H1 (cell line): ENCODE measurements at regions not wholly inside any gene's neighbourhood (a gene's known extent, or its start where the extent isn't known, plus 50 kb on each side); places are given as distances from the start of the nearest gene placed in this dataset.

Experiments
- CTCF ChIA-PET: fragments of 300-600 bp; sonication (Branson Sonifier 250); formaldehyde crosslinking; loops from one replicate; lab custom pipeline; 2021; ENCODE audit not compliant: partially characterized antibody; lab: Charles Lee
- POLR2A ChIA-PET: fragments of 300-600 bp; sonication (Branson Sonifier 250); formaldehyde crosslinking; loops from one replicate; lab custom pipeline; 2021; ENCODE audit warnings: inconsistent platforms; ENCODE audit not compliant: partially characterized antibody; lab: Charles Lee
- DNase-seq, 2 experiments: peaks; one replicate each; pipeline versions ENCODE4 v3.0.0 to v3.0.0-alpha.2; 2010 to 2022; ENCODE audit warnings: low spot score in 2 of 2, low read depth in 1 of 2, mixed read lengths in 1 of 2
- FAIRE-seq: peaks from 2 replicates; lab custom pipeline; 2011; peaks lifted over from hg19 to GRCh38; lab: Jason Lieb, UNC
- H2AFZ ChIP-seq: 2 replicates; pipeline ENCODE4 v1.8.1; 2012; ENCODE audit warnings: low read length, inconsistent platforms
- H2AK5ac ChIP-seq: 2 replicates; pipeline ENCODE4 v1.6.1; 2013; ENCODE audit warnings: low read depth, low read length
- H2BK120ac ChIP-seq: replicated peaks from 2 replicates; pipeline ENCODE3; 2013; ENCODE audit warnings: low read depth, low read length, inconsistent platforms
- H2BK12ac ChIP-seq: 2 replicates; pipeline ENCODE4 v1.6.1; 2013; ENCODE audit warnings: low read depth, low read length
- H2BK15ac ChIP-seq: 2 replicates; pipeline ENCODE4 v1.6.1; 2013; ENCODE audit warnings: low read length
- H2BK20ac ChIP-seq: 2 replicates; pipeline ENCODE4 v1.6.1; 2013; ENCODE audit warnings: low read length
- H2BK5ac ChIP-seq: 2 replicates; pipeline ENCODE4 v1.6.1; 2013; ENCODE audit warnings: low read depth, low read length
- H3K14ac ChIP-seq: 2 replicates; pipeline ENCODE4 v1.6.1; 2013; ENCODE audit warnings: inconsistent platforms; ENCODE audit not compliant: insufficient read length
- H3K18ac ChIP-seq: 2 replicates; pipeline ENCODE4 v1.6.1; 2013; ENCODE audit warnings: low read length; ENCODE audit errors: extremely low read depth
- H3K23ac ChIP-seq: 2 replicates; pipeline ENCODE4 v1.6.1; 2013; ENCODE audit warnings: inconsistent platforms; ENCODE audit not compliant: insufficient read length
- H3K23me2 ChIP-seq: 2 replicates; pipeline ENCODE4 v1.6.1; 2013; ENCODE audit warnings: low read depth, low read length
- H3K27ac ChIP-seq: 2 replicates; pipeline ENCODE4 v1.6.1; 2011; ENCODE audit warnings: low read depth, low read length, inconsistent platforms
- H3K27me3 ChIP-seq, 4 experiments: replicated peaks in 1 of 4; 1 replicate in 1 of 4; 2 replicates in 3 of 4; pipeline versions ENCODE4 v1.6.1 to v1.8.1; 2011 to 2013; ENCODE audit warnings: low read length in 3 of 4, mild to moderate bottlenecking in 3 of 4, inconsistent platforms in 2 of 4, mixed read lengths in 2 of 4, moderate library complexity in 1 of 4; ENCODE audit not compliant: control insufficient read depth in 3 of 4, insufficient read depth in 3 of 4; ENCODE audit errors: extremely low read depth in 1 of 4
- H3K36me3 ChIP-seq, 4 experiments: 2 replicates each; pipeline versions ENCODE4 v1.6.1 to v1.8.1; 2011 to 2013; ENCODE audit warnings: mild to moderate bottlenecking in 4 of 4, low read length in 3 of 4, moderate library complexity in 2 of 4, control low read depth in 1 of 4, inconsistent platforms in 1 of 4; ENCODE audit not compliant: insufficient read depth in 4 of 4, control insufficient read depth in 2 of 4
- H3K4ac ChIP-seq: replicated peaks from 2 replicates; pipeline ENCODE3; 2013; ENCODE audit warnings: low read length, low read depth, mixed read lengths, inconsistent platforms; ENCODE audit not compliant: insufficient read length
- H3K4me1 ChIP-seq, 4 experiments: replicated peaks in 1 of 4; 1 replicate in 1 of 4; 2 replicates in 3 of 4; pipeline versions ENCODE4 v1.6.1 to v1.8.1; 2011 to 2013; ENCODE audit warnings: low read length in 3 of 4, inconsistent platforms in 2 of 4, mixed read lengths in 1 of 4; ENCODE audit not compliant: insufficient read depth in 4 of 4, control insufficient read depth in 3 of 4
- H3K4me2 ChIP-seq, 2 experiments: 2 replicates each; pipeline versions ENCODE4 v1.6.1 to v1.8.1; 2011 to 2013; ENCODE audit warnings: low read depth in 2 of 2, low read length in 2 of 2, control low read depth in 1 of 2, inconsistent platforms in 1 of 2, mild to moderate bottlenecking in 1 of 2; ENCODE audit not compliant: insufficient read depth in 1 of 2
- H3K4me3 ChIP-seq, 4 experiments: fragments of 200-600, 300-600 bp in 1 of 4; sonication (generic), shearing (Covaris generic), sonication (Bioruptor Twin) in 1 of 4; 2 replicates each; pipeline versions ENCODE4 v1.5.1 to v1.8.1; 2011 to 2016; ENCODE audit warnings: low read length in 4 of 4, low read depth in 3 of 4, control low read depth in 2 of 4, inconsistent platforms in 2 of 4, mild to moderate bottlenecking in 2 of 4, mixed read lengths in 1 of 4, moderate library complexity in 1 of 4; ENCODE audit not compliant: insufficient read depth in 2 of 4; ENCODE audit errors: extremely low read depth in 1 of 4
- H3K56ac ChIP-seq: replicated peaks from 2 replicates; pipeline ENCODE3; 2013; ENCODE audit warnings: low read depth, mild to moderate bottlenecking, mixed read lengths, low read length, inconsistent platforms; ENCODE audit not compliant: insufficient read length
- H3K79me1 ChIP-seq: 2 replicates; pipeline ENCODE4 v1.6.1; 2013; ENCODE audit warnings: low read depth, low read length, control low read depth
- H3K79me2 ChIP-seq, 2 experiments: 2 replicates each; pipeline versions ENCODE4 v1.6.1 to v1.8.1; 2012 to 2013; ENCODE audit warnings: low read length in 2 of 2, mild to moderate bottlenecking in 2 of 2, inconsistent platforms in 1 of 2; ENCODE audit not compliant: insufficient read depth in 2 of 2, control insufficient read depth in 1 of 2
- H3K9ac ChIP-seq, 4 experiments: replicated peaks in 1 of 4; 1 replicate in 1 of 4; 2 replicates in 3 of 4; pipeline versions ENCODE4 v1.6.1 to v1.8.1; 2011 to 2013; ENCODE audit warnings: low read depth in 3 of 4, low read length in 3 of 4, control low read depth in 2 of 4, mild to moderate bottlenecking in 2 of 4, moderate library complexity in 2 of 4, inconsistent platforms in 1 of 4; ENCODE audit errors: extremely low read depth in 1 of 4
- H3K9me3 ChIP-seq, 2 experiments: 2 replicates each; pipeline versions ENCODE4 v1.6.1 to v1.8.1; 2012 to 2013; ENCODE audit warnings: mild to moderate bottlenecking in 2 of 2, moderate library complexity in 2 of 2, control low read depth in 1 of 2, inconsistent platforms in 1 of 2, low read depth in 1 of 2, low read length in 1 of 2, mixed read lengths in 1 of 2; ENCODE audit not compliant: insufficient read depth in 2 of 2
- H4K20me1 ChIP-seq, 2 experiments: replicated peaks in 1 of 2; 2 replicates each; pipeline versions ENCODE3 to v1.8.1; 2011 to 2013; ENCODE audit warnings: inconsistent platforms in 2 of 2, low read length in 2 of 2, mild to moderate bottlenecking in 1 of 2; ENCODE audit not compliant: insufficient read depth in 2 of 2, control insufficient read depth in 1 of 2
- H4K5ac ChIP-seq: 2 replicates; pipeline ENCODE4 v1.6.1; 2013; ENCODE audit warnings: low read length, low read depth, mixed read lengths, inconsistent platforms; ENCODE audit not compliant: insufficient read length
- H4K8ac ChIP-seq: 2 replicates; pipeline ENCODE4 v1.8.0; 2013; ENCODE audit warnings: mild to moderate bottlenecking, moderate library complexity, low read length, inconsistent platforms; ENCODE audit not compliant: insufficient read depth; ENCODE audit errors: extremely low read depth
- H4K91ac ChIP-seq: replicated peaks from 2 replicates; pipeline ENCODE3; 2013; ENCODE audit warnings: low read length, mixed read lengths, inconsistent platforms; ENCODE audit not compliant: insufficient read length
- JUN ChIP-seq: IDR thresholded peaks from 2 replicates; pipeline ENCODE4 v1.6.1; 2011; ENCODE audit warnings: low read depth, mild to moderate bottlenecking, improper control_type of control experiment, low read length
- WGBS, 2 experiments: shearing (Covaris generic) in 1 of 2; methylation state at CpG; one replicate each; pipeline versions ENCODE4 v1.1.6 to v1.1.7; 2013 to 2015; ENCODE audit warnings: low lambda C conversion rate in 2 of 2, mixed read lengths in 2 of 2, inconsistent platforms in 1 of 2, low coverage in 1 of 2, missing lambda C conversion rate in 1 of 2; ENCODE audit not compliant: insufficient replicate concordance in 2 of 2, insufficient coverage in 1 of 2, insufficient read length in 1 of 2; ENCODE audit errors: extremely low coverage in 1 of 2, missing lambda C conversion rate in 1 of 2; 5-methylcytosine and 5-hydroxymethylcytosine counted together

DNA sequence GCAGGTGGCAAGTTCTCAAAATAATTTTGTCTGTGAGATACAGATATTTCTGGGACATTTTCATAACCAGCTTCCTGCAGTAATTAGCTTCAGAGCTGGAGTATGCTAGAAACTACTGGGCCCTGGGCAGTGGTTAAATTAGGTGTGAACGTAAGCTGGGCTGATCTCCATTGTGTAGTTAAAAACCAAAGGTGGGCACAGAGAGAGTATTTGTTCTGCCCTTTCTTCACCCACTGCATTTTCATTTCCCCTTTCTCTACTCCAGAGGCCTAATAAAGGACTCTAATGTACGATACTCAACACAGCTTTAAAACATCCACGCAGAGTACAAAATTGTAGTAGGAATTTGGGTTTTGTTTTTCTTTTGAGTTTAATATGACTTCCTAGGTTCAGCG lies 252.7 kb downstream of the SPRY1 start:
- no peak overlapping the region for H2BK12ac ChIP-seq
- no peak for TF ChIP-seq JUN

More for the DNA sequence above, 252.7 kb downstream of the SPRY1 start:
- Histone ChIP-seq H3K56ac (no peak overlapping the region), H3K23ac (no peak overlapping the region), H3K18ac (no peak overlapping the region), H2BK5ac (no peak overlapping the region), H3K79me2 (no peaks in the 10 kb centered on the region), H2BK120ac (no peak overlapping the region), H2BK20ac (no peak overlapping the region), H4K5ac (no peak overlapping the region), H3K4ac (no peak overlapping the region), H3K27me3 (no peaks in the 10 kb centered on the region), H3K4me3 (no peak overlapping the region), H2AK5ac (no peak overlapping the region), H2AFZ (peak overlapping the region; percentile 21; the same call in 1 of the 2 replicates), H3K9ac (no peak overlapping the region), H4K8ac (no peak overlapping the region), H3K79me1 (no peaks in the 10 kb centered on the region), H3K4me2 (no peak overlapping the region), H3K14ac (no peak overlapping the region), H3K4me1 (peaks cover 1 to 3% (median 2%) of the 10 kb centered on the region in 4 experiments; a peak in 3 of 7 replicates), H4K91ac (no peak overlapping the region), H2BK15ac (no peak overlapping the region), H3K9me3 (no peaks in the 10 kb centered on the region), H4K20me1 (no peaks in the 10 kb centered on the region), H3K36me3 (no peaks in the 10 kb centered on the region), H3K23me2 (no peaks in the 10 kb centered on the region), H3K27ac (no peak overlapping the region)
- FAIRE-seq (no peak), DNase-seq (no peak)
- CTCF ChIA-PET = interaction anchor here (0.8 to 3.6 kb wide), 7 partner anchors 11 to 300 kb away, joined by 3 to 27 read pairs (median 4); no protein-coding TSS in a partner anchor
- 81% methylated on average over 4 of the region's 4 CpGs; no CpG with 5 or more reads in 1 of the 2 experiments for WGBS, 2 experiments
- POLR2A ChIA-PET = no interaction called here
